ENCODE measurements at regions not wholly inside any gene's neighbourhood (a gene's known extent, or its start where the extent isn't known, plus 50 kb on each side); places are given as distances from the start of the nearest gene placed in this dataset.

DNA sequence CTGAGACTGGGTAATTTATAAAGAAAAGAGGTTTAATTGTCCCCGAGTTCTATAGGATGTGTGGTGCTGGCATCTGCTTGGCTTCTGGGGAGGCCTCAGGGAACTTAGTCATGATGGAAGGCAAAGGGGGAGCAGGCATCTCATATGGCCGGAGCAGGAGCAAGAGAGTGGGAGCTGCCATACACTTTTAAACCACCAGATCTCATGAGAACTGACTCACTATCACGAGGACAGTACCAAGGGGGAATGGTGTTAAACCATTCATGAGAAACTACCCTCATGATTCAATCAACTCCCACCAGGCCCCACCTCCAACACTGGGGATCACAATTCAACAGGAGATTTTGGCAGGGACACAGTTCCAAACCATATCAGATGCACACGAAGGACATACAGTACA lies 199.9 kb upstream of the DPP6 start:
- H3K9ac ChIP-seq (ENCODE audit: insufficient read depth, low read length, poor library complexity, severe bottlenecking): no peak overlapping the region
- H4K20me1 ChIP-seq (ENCODE audit: insufficient read depth, low read length): no peaks in the 10 kb centered on the region
- H3K4me1 Mint-ChIP-seq: no peaks in the 10 kb centered on the region
- 73% methylated on average over 2 of the region's 4 CpGs for WGBS (ENCODE audit: insufficient coverage)
- H3K27ac Mint-ChIP-seq: no peak overlapping the region
- intact Hi-C loops (cut with micrococcal nuclease): no loop called here
- H3K27me3 Mint-ChIP-seq (ENCODE audit: low read depth in 3 of 3): no peaks in the 10 kb centered on the region
- no peak overlapping the region for H3K27ac ChIP-seq (ENCODE audit: low read depth in 1 of 2, low read length in 2 of 2)
- no peaks in the 10 kb centered on the region for H3K27me3 ChIP-seq (ENCODE audit: control insufficient read depth in 2 of 2, insufficient read depth in 2 of 2, low read length in 2 of 2)
- H3K36me3 ChIP-seq (replicated peaks in 1 of 2; ENCODE audit: control insufficient read depth in 1 of 2, insufficient read depth in 2 of 2, low read length in 2 of 2): no peaks in the 10 kb centered on the region
- TF ChIP-seq, protein P1, sequence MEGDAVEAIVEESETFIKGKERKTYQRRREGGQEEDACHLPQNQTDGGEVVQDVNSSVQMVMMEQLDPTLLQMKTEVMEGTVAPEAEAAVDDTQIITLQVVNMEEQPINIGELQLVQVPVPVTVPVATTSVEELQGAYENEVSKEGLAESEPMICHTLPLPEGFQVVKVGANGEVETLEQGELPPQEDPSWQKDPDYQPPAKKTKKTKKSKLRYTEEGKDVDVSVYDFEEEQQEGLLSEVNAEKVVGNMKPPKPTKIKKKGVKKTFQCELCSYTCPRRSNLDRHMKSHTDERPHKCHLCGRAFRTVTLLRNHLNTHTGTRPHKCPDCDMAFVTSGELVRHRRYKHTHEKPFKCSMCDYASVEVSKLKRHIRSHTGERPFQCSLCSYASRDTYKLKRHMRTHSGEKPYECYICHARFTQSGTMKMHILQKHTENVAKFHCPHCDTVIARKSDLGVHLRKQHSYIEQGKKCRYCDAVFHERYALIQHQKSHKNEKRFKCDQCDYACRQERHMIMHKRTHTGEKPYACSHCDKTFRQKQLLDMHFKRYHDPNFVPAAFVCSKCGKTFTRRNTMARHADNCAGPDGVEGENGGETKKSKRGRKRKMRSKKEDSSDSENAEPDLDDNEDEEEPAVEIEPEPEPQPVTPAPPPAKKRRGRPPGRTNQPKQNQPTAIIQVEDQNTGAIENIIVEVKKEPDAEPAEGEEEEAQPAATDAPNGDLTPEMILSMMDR (IDR thresholded peaks at IDR 0.05): no peak
- no peak overlapping the region for H3K4me3 ChIP-seq (replicated peaks in 1 of 3; ENCODE audit: low read depth in 2 of 3, low read length in 3 of 3)
- no peaks in the 10 kb centered on the region for H3K79me2 ChIP-seq (ENCODE audit: insufficient read depth, low read length)
- no peak overlapping the region for H3K4me3 Mint-ChIP-seq
- no peak overlapping the region for H3K4me2 ChIP-seq (replicated peaks; ENCODE audit: extremely low read depth, low read length, poor library complexity, severe bottlenecking)
- no peaks in the 10 kb centered on the region for H3K4me1 ChIP-seq (ENCODE audit: control insufficient read depth in 1 of 2, insufficient read depth in 2 of 2, low read length in 2 of 2)
- no peak for DNase-seq
- H2AFZ ChIP-seq (ENCODE audit: insufficient read depth, low read depth, low read length, poor library complexity, severe bottlenecking): no peak overlapping the region
- H3K36me3 Mint-ChIP-seq: no peaks in the 10 kb centered on the region
- H3K9me3 ChIP-seq (replicated peaks in 1 of 2; ENCODE audit: control insufficient read depth in 1 of 2, insufficient read depth in 1 of 2, low read length in 2 of 2): peaks cover 6 to 25% of the 10 kb centered on the region in 2 donors
- peaks cover 0 to 12% (median 5%) of the 10 kb centered on the region in 7 donors for H3K9me3 Mint-ChIP-seq

DNA sequence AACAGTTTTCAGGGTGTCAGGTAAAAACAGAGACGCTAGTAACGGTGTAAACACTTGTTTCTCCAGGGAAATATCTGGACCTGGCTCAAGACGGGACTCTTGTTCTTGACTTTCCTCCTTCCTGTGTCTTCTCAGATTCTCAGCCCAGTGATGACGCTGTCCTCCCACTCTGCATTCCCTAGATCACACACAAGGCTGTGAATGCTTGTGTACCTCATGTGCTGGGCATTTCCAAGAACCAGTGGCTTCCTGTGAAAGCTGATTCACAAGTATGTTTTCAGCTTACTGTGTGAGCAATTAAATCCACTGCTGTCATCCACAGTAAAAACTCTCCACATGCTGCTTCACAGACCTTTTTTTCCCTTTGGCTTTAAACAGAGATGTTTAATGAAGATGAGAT lies 193.8 kb upstream of the DPP6 start:
- WGBS (ENCODE audit: insufficient coverage): 63% methylated on average over 3 of the region's 4 CpGs
- Histone ChIP-seq H3K9ac (ENCODE audit: insufficient read depth, low read length, poor library complexity, severe bottlenecking) (no peak overlapping the region), H3K9me3 (replicated peaks in 1 of 2; ENCODE audit: control insufficient read depth in 1 of 2, insufficient read depth in 1 of 2, low read length in 2 of 2) (peaks cover 10 to 21% of the 10 kb centered on the region in 2 donors), H3K4me3 (replicated peaks in 1 of 3; ENCODE audit: low read depth in 2 of 3, low read length in 3 of 3) (no peak overlapping the region), H4K20me1 (ENCODE audit: insufficient read depth, low read length) (no peaks in the 10 kb centered on the region), H3K4me2 (replicated peaks; ENCODE audit: extremely low read depth, low read length, poor library complexity, severe bottlenecking) (no peak overlapping the region), H3K4me1 (ENCODE audit: control insufficient read depth in 1 of 2, insufficient read depth in 2 of 2, low read length in 2 of 2) (no peaks in the 10 kb centered on the region), H2AFZ (ENCODE audit: insufficient read depth, low read depth, low read length, poor library complexity, severe bottlenecking) (no peak overlapping the region), H3K27me3 (ENCODE audit: control insufficient read depth in 2 of 2, insufficient read depth in 2 of 2, low read length in 2 of 2) (no peaks in the 10 kb centered on the region), H3K79me2 (ENCODE audit: insufficient read depth, low read length) (no peaks in the 10 kb centered on the region), H3K27ac (ENCODE audit: low read depth in 1 of 2, low read length in 2 of 2) (no peak overlapping the region), H3K36me3 (replicated peaks in 1 of 2; ENCODE audit: control insufficient read depth in 1 of 2, insufficient read depth in 2 of 2, low read length in 2 of 2) (no peaks in the 10 kb centered on the region)
- DNase-seq: no peak
- no peaks in the 10 kb centered on the region for H3K4me1 Mint-ChIP-seq
- no peak overlapping the region for H3K4me3 Mint-ChIP-seq
- H3K9me3 Mint-ChIP-seq: peaks cover 0 to 10% (median 4%) of the 10 kb centered on the region in 7 donors
- H3K27ac Mint-ChIP-seq: no peak overlapping the region
- TF ChIP-seq, protein P1 (IDR thresholded peaks at IDR 0.05): no peak
- no peaks in the 10 kb centered on the region for H3K27me3 Mint-ChIP-seq (ENCODE audit: low read depth in 3 of 3)
- no peaks in the 10 kb centered on the region for H3K36me3 Mint-ChIP-seq
- intact Hi-C loops (cut with micrococcal nuclease): no loop called here

Measured in CD14-positive monocyte (primary cell).